ENCODE measurements at regions not wholly inside any gene's neighbourhood (a gene's known extent, or its start where the extent isn't known, plus 50 kb on each side); places are given as distances from the start of the nearest gene placed in this dataset.

DNA sequence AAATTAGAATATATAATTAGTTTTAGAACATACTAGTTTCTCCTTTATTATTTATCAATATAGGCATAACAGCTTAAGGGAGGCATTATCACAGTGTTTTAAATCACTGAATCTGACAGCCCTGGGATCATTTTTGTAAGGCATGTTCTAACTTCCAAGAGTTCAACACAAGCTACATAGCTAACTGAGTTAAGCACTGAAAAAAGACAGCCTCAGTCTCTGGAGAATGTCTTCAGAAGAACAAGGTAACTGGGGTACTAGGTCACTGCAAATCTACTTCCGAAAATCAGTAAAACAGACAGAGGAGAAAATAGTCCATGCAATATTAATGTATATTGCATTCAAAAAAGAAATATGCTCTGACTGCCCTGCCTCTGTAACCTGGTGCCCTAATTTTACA lies 502.1 kb downstream of the RFC3 start:
- no peak for ATAC-seq
- TF ChIP-seq ESRRG (CRISPR knock-in tag; IDR thresholded peaks at IDR 0.05) (no peak), ZFP3 (CRISPR knock-in tag; IDR thresholded peaks at IDR 0.05) (no peak), GLIS3 (CRISPR knock-in tag; IDR thresholded peaks at IDR 0.05) (no peak), PPARA (CRISPR knock-in tag; IDR thresholded peaks at IDR 0.05; ENCODE audit: borderline replicate concordance) (no peak), TCF4 (CRISPR knock-in tag; IDR thresholded peaks at IDR 0.05; ENCODE audit: borderline replicate concordance) (no peak), ARNTL (CRISPR knock-in tag; IDR thresholded peaks at IDR 0.05; ENCODE audit: borderline replicate concordance, low read depth) (no peak), POU6F1 (CRISPR knock-in tag; IDR thresholded peaks at IDR 0.05; ENCODE audit: borderline replicate concordance, low read depth) (no peak), BACH2 (CRISPR knock-in tag; IDR thresholded peaks at IDR 0.05; ENCODE audit: borderline replicate concordance) (no peak), ZC3H10 (CRISPR knock-in tag; IDR thresholded peaks at IDR 0.05) (no peak), CSDC2 (CRISPR knock-in tag; IDR thresholded peaks at IDR 0.05) (no peak), CSRNP3 (CRISPR knock-in tag; IDR thresholded peaks at IDR 0.05) (no peak), SNAI2 (CRISPR knock-in tag; IDR thresholded peaks at IDR 0.05) (no peak), OSR1 (CRISPR knock-in tag; IDR thresholded peaks at IDR 0.05) (no peak), ZFP30 (CRISPR knock-in tag; IDR thresholded peaks at IDR 0.05) (no peak), TOX (CRISPR knock-in tag; IDR thresholded peaks at IDR 0.05; ENCODE audit: borderline replicate concordance) (no peak)
- TF ChIP-seq, protein P1, sequence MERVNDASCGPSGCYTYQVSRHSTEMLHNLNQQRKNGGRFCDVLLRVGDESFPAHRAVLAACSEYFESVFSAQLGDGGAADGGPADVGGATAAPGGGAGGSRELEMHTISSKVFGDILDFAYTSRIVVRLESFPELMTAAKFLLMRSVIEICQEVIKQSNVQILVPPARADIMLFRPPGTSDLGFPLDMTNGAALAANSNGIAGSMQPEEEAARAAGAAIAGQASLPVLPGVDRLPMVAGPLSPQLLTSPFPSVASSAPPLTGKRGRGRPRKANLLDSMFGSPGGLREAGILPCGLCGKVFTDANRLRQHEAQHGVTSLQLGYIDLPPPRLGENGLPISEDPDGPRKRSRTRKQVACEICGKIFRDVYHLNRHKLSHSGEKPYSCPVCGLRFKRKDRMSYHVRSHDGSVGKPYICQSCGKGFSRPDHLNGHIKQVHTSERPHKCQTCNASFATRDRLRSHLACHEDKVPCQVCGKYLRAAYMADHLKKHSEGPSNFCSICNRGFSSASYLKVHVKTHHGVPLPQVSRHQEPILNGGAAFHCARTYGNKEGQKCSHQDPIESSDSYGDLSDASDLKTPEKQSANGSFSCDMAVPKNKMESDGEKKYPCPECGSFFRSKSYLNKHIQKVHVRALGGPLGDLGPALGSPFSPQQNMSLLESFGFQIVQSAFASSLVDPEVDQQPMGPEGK (CRISPR knock-in tag; IDR thresholded peaks at IDR 0.05; ENCODE audit: borderline replicate concordance), result no peak
- TF ChIP-seq, protein P2, sequence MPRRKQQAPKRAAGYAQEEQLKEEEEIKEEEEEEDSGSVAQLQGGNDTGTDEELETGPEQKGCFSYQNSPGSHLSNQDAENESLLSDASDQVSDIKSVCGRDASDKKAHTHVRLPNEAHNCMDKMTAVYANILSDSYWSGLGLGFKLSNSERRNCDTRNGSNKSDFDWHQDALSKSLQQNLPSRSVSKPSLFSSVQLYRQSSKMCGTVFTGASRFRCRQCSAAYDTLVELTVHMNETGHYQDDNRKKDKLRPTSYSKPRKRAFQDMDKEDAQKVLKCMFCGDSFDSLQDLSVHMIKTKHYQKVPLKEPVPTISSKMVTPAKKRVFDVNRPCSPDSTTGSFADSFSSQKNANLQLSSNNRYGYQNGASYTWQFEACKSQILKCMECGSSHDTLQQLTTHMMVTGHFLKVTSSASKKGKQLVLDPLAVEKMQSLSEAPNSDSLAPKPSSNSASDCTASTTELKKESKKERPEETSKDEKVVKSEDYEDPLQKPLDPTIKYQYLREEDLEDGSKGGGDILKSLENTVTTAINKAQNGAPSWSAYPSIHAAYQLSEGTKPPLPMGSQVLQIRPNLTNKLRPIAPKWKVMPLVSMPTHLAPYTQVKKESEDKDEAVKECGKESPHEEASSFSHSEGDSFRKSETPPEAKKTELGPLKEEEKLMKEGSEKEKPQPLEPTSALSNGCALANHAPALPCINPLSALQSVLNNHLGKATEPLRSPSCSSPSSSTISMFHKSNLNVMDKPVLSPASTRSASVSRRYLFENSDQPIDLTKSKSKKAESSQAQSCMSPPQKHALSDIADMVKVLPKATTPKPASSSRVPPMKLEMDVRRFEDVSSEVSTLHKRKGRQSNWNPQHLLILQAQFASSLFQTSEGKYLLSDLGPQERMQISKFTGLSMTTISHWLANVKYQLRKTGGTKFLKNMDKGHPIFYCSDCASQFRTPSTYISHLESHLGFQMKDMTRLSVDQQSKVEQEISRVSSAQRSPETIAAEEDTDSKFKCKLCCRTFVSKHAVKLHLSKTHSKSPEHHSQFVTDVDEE (CRISPR knock-in tag; IDR thresholded peaks at IDR 0.05), result no peak
- TF ChIP-seq, protein P3, sequence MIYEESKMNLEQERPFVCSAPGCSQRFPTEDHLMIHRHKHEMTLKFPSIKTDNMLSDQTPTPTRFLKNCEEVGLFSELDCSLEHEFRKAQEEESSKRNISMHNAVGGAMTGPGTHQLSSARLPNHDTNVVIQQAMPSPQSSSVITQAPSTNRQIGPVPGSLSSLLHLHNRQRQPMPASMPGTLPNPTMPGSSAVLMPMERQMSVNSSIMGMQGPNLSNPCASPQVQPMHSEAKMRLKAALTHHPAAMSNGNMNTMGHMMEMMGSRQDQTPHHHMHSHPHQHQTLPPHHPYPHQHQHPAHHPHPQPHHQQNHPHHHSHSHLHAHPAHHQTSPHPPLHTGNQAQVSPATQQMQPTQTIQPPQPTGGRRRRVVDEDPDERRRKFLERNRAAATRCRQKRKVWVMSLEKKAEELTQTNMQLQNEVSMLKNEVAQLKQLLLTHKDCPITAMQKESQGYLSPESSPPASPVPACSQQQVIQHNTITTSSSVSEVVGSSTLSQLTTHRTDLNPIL (CRISPR knock-in tag; IDR thresholded peaks at IDR 0.05; ENCODE audit: low read depth), result no peak

DNA sequence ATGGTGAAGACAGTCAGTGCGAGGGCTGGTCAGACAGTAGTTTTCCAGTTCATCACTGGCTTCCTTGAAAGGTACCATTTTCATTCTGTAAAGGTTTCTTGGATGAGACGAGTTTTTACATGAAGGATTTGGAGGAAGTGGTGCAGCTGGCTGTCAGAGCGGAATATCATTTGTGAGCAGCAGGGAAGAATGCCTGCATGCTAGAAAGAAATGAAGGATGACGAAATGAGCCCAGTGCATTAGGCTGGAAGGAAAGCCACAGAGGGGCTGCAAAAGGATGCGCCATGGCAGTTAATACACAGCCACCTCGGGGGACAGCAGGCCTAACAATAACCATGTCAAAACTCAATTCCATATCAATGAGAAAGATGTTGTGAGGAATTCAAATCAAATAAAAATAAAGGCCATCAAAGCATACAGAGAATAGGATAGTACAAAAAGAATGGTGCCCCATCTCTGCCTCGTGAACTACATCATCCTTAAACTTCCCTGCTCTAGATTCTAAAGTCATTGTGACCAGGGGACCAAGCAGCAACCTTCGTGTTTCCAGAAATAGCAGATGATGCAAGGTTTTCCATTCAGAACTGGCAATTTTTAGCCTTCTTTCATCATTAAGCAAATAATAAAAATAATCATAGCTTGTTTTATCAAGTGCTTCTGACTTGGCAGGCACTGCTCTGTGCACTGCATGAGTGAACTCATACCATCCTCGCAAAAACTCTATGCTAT lies 504.2 kb downstream of the RFC3 start:
- TF ChIP-seq ZFP3 (CRISPR knock-in tag; IDR thresholded peaks at IDR 0.05) (no peak), ISL1 (CRISPR knock-in tag; IDR thresholded peaks at IDR 0.05) (no peak), RARB (CRISPR knock-in tag; IDR thresholded peaks at IDR 0.05) (no peak), SNAI2 (CRISPR knock-in tag; IDR thresholded peaks at IDR 0.05) (no peak), ZNF8 (CRISPR knock-in tag; IDR thresholded peaks at IDR 0.05) (no peak), ARNTL (CRISPR knock-in tag; IDR thresholded peaks at IDR 0.05; ENCODE audit: borderline replicate concordance, low read depth) (no peak), ZFP30 (CRISPR knock-in tag; IDR thresholded peaks at IDR 0.05) (no peak)
- no peak for ATAC-seq

DNA sequence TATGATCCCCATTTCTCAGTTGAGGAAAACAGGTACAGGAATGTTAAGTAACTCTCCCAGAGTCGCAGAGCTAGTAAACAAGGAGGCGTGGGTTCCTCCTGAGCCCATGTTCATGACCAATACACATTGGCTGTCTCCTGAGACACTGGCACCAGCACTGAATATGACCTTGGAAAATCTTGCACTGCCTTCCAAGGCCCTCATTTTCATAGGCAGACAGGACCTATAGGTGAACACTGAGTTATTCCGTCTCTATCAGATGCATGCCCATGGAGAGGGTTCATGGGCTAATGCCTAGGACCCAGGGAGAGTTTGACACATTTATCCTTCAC lies 504.8 kb downstream of the RFC3 start:
- no peak for ATAC-seq
- no peak for TF ChIP-seq ARNTL (CRISPR knock-in tag; IDR thresholded peaks at IDR 0.05; ENCODE audit: borderline replicate concordance, low read depth)
- TF ChIP-seq, protein P2 (CRISPR knock-in tag; IDR thresholded peaks at IDR 0.05), result no peak
- TF ChIP-seq POU6F1 (CRISPR knock-in tag; IDR thresholded peaks at IDR 0.05; ENCODE audit: borderline replicate concordance, low read depth), result no peak
- TF ChIP-seq, protein P1 (CRISPR knock-in tag; IDR thresholded peaks at IDR 0.05; ENCODE audit: borderline replicate concordance), result no peak
- no peak for TF ChIP-seq TCF4 (CRISPR knock-in tag; IDR thresholded peaks at IDR 0.05; ENCODE audit: borderline replicate concordance)
- no peak for TF ChIP-seq RARB (CRISPR knock-in tag; IDR thresholded peaks at IDR 0.05)
- TF ChIP-seq BACH2 (CRISPR knock-in tag; IDR thresholded peaks at IDR 0.05; ENCODE audit: borderline replicate concordance), result no peak

Data from SK-N-SH treated with all-trans-retinoic acid at 6 μM for 48 hours (cell line).